ENCODE measurements at regions not wholly inside any gene's neighbourhood (a gene's known extent, or its start where the extent isn't known, plus 50 kb on each side); places are given as distances from the start of the nearest gene placed in this dataset.

GRCh38 chr6:6886171-6886885 is 221.4 kb upstream of the RREB1 start:
- Histone ChIP-seq H4K20me1 (no peaks in the 10 kb centered on the region), H3K27ac (peak overlapping the region in 6 of 11 experiments; percentile 8 to 57 (median 52); a peak in 7 of 22 replicates), H3K9ac (peak overlapping the region in 5 of 11 experiments; percentile 2 to 50 (median 25); a peak in 5 of 22 replicates), H3K9me3 (replicated peaks in 1 of 11) (no peaks in the 10 kb centered on the region; a peak in 1 of 22 replicates), H3K27me3 (no peaks in the 10 kb centered on the region), H3K36me3 (no peaks in the 10 kb centered on the region), H3K4me3 (no peak overlapping the region), H3K4me1 (peaks cover 12 to 84% (median 25%) of the 10 kb centered on the region in 10 experiments), H3K4me2 (peak overlapping the region; percentile 15 to 86 (median 54); a peak in 19 of 22 replicates)
- no peak for TF ChIP-seq Cebpa-rat (IDR thresholded peaks at IDR 0.05)

GRCh38 chr6:6886886-6887285 is 220.9 kb upstream of the RREB1 start:
- Histone ChIP-seq H3K4me3 (no peak overlapping the region), H3K4me2 (peak overlapping the region in 6 of 11 experiments; percentile 3 to 86 (median 65); a peak in 8 of 22 replicates), H3K36me3 (no peaks in the 10 kb centered on the region), H3K4me1 (peaks cover 15 to 84% (median 29%) of the 10 kb centered on the region in 10 experiments), H3K9ac (no peak overlapping the region), H3K9me3 (replicated peaks in 1 of 11) (no peaks in the 10 kb centered on the region; a peak in 1 of 22 replicates), H3K27me3 (no peaks in the 10 kb centered on the region), H4K20me1 (no peaks in the 10 kb centered on the region), H3K27ac (no peak overlapping the region; a peak in 3 of 22 replicates)
- TF ChIP-seq Cebpa-rat (IDR thresholded peaks at IDR 0.05) = no peak

- H3K4me3 ChIP-seq = no peak overlapping the region
- H3K9me3 ChIP-seq (replicated peaks in 1 of 11) = no peaks in the 10 kb centered on the region
- H3K27me3 ChIP-seq = no peaks in the 10 kb centered on the region
- H3K27ac ChIP-seq = no peak overlapping the region
- no peaks in the 10 kb centered on the region for H4K20me1 ChIP-seq
- no peaks in the 10 kb centered on the region for H3K36me3 ChIP-seq
- peak overlapping the region in 1 of 11 experiments; percentile 20; a peak in 1 of 22 replicates for H3K4me2 ChIP-seq
- no peak for TF ChIP-seq Cebpa-rat (IDR thresholded peaks at IDR 0.05)
- no peak overlapping the region for H3K9ac ChIP-seq
- H3K4me1 ChIP-seq = peaks cover 22 to 69% (median 41%) of the 10 kb centered on the region in 10 experiments
These were observed 218.2 kb upstream of the RREB1 start for GRCh38 chr6:6889601-6890000.

- Histone ChIP-seq H3K27ac (no peak overlapping the region), H3K9ac (no peak overlapping the region), H3K9me3 (replicated peaks in 1 of 11) (no peaks in the 10 kb centered on the region), H3K4me3 (no peak overlapping the region), H4K20me1 (no peaks in the 10 kb centered on the region), H3K4me1 (peaks cover 19 to 61% (median 37%) of the 10 kb centered on the region in 10 experiments), H3K27me3 (no peaks in the 10 kb centered on the region), H3K4me2 (peak overlapping the region in 3 of 11 experiments; percentile 20 to 45 (median 36); a peak in 4 of 22 replicates), H3K36me3 (no peaks in the 10 kb centered on the region)
- no peak for TF ChIP-seq Cebpa-rat (IDR thresholded peaks at IDR 0.05)
These were observed 217.3 kb upstream of the RREB1 start for GRCh38 chr6:6890400-6890858.

- H3K9ac ChIP-seq = no peak overlapping the region
- TF ChIP-seq Cebpa-rat (IDR thresholded peaks at IDR 0.05) = no peak
These were observed 216.5 kb upstream of the RREB1 start for GRCh38 chr6:6891125-6891721.

GRCh38 chr6:6891949-6892461 is 215.8 kb upstream of the RREB1 start:
- Histone ChIP-seq H4K20me1 (no peaks in the 10 kb centered on the region), H3K9ac (no peak overlapping the region), H3K9me3 (replicated peaks in 1 of 11) (peaks cover 0 to 3% (median 0%) of the 10 kb centered on the region in 11 experiments; a peak in 1 of 22 replicates), H3K4me1 (peaks cover 10 to 45% (median 23%) of the 10 kb centered on the region in 10 experiments), H3K27me3 (no peaks in the 10 kb centered on the region), H3K36me3 (no peaks in the 10 kb centered on the region), H3K4me2 (peak overlapping the region; percentile 20 to 49 (median 34); a peak in 18 of 22 replicates), H3K4me3 (no peak overlapping the region), H3K27ac (no peak overlapping the region)
- no peak for TF ChIP-seq Cebpa-rat (IDR thresholded peaks at IDR 0.05)

More at GRCh38 chr6:6891125-6891721, 216.5 kb upstream of the RREB1 start:
- no peaks in the 10 kb centered on the region for H3K27me3 ChIP-seq
- H3K36me3 ChIP-seq = no peaks in the 10 kb centered on the region
- peaks cover 11 to 53% (median 29%) of the 10 kb centered on the region in 10 experiments for H3K4me1 ChIP-seq
- no peak overlapping the region for H3K4me3 ChIP-seq
- H4K20me1 ChIP-seq = no peaks in the 10 kb centered on the region
- H3K4me2 ChIP-seq = peak overlapping the region in 5 of 11 experiments; percentile 20 to 45 (median 30); a peak in 5 of 22 replicates
- peaks cover 0 to 3% (median 0%) of the 10 kb centered on the region in 11 experiments; a peak in 1 of 22 replicates for H3K9me3 ChIP-seq (replicated peaks in 1 of 11)
- H3K27ac ChIP-seq = no peak overlapping the region

- Histone ChIP-seq H3K9me3 (replicated peaks in 1 of 11) (peaks cover 0 to 3% (median 0%) of the 10 kb centered on the region in 11 experiments; a peak in 1 of 22 replicates), H3K27me3 (no peaks in the 10 kb centered on the region), H3K4me3 (no peak overlapping the region), H4K20me1 (no peaks in the 10 kb centered on the region), H3K9ac (no peak overlapping the region), H3K4me2 (peak overlapping the region in 10 of 11 experiments; percentile 20 to 49 (median 35); a peak in 12 of 22 replicates), H3K36me3 (no peaks in the 10 kb centered on the region), H3K27ac (no peak overlapping the region), H3K4me1 (peaks cover 10 to 36% (median 18%) of the 10 kb centered on the region in 10 experiments)
- no peak for TF ChIP-seq Cebpa-rat (IDR thresholded peaks at IDR 0.05)
These were observed 214.8 kb upstream of the RREB1 start for GRCh38 chr6:6892744-6893583.

GRCh38 chr6:6893701-6894100 is 214.1 kb upstream of the RREB1 start:
- Histone ChIP-seq H3K9ac (no peak overlapping the region), H3K27ac (no peak overlapping the region), H3K4me1 (peaks cover 10 to 36% (median 18%) of the 10 kb centered on the region in 10 experiments), H3K4me3 (no peak overlapping the region), H3K27me3 (no peaks in the 10 kb centered on the region), H3K4me2 (no peak overlapping the region), H4K20me1 (no peaks in the 10 kb centered on the region), H3K36me3 (no peaks in the 10 kb centered on the region), H3K9me3 (replicated peaks in 1 of 11) (peaks cover 0 to 3% (median 0%) of the 10 kb centered on the region in 11 experiments; a peak in 1 of 22 replicates)
- TF ChIP-seq Cebpa-rat (IDR thresholded peaks at IDR 0.05) = no peak
